KOPT-K1 (cell line): ENCODE measurements at regions not wholly inside any gene's neighbourhood (a gene's known extent, or its start where the extent isn't known, plus 50 kb on each side); places are given as distances from the start of the nearest gene placed in this dataset.
"Not testable (repeated sequence)": the region's sequence is repeated elsewhere in the genome, so short reads cannot be mapped to it uniquely, and the experiment has no call there.

Experiments
- H3K27ac ChIP-seq: fragments of 200-600 bp; sonication (generic); 2 replicates; pipeline ENCODE4 v1.5.1; 2016; ENCODE audit warnings: antibody characterized with exemption, mild to moderate bottlenecking, low read depth, low read length; ENCODE audit not compliant: poor library complexity, severe bottlenecking
- H3K36me3 ChIP-seq: fragments of 200-600 bp; sonication (generic); 2 replicates; pipeline ENCODE4 v1.5.1; 2017; ENCODE audit warnings: antibody characterized with exemption, mild to moderate bottlenecking, low read length, moderate library complexity; ENCODE audit not compliant: insufficient read depth
- H3K9me3 ChIP-seq: fragments of 200-600 bp; sonication (generic); 2 replicates; pipeline ENCODE4 v1.5.1; 2017; ENCODE audit warnings: antibody characterized with exemption, low read length, mild to moderate bottlenecking; ENCODE audit not compliant: insufficient read depth, poor library complexity, severe bottlenecking

DNA sequence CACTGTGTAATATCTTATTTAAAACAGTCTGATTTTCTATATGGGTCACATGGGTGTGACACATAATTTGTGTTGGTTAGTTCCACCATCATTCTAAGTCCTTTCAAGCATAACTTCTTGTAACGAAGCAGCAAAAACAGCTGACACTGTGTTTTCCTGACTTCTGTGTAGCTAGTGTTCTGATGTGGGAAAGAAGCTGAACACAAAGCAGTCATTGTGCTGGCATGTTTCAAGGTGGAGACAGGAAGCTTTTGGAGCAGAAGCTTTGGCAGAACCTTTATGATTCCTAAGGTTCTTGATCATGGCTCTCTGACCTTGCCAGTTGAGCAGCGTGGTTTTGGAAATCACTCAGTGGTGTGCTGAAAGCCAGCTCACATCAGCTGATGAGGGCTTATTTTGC lies 351.7 kb upstream of the MDGA2 start:
- H3K27ac ChIP-seq: no peak overlapping the region
- H3K9me3 ChIP-seq: no peaks in the 10 kb centered on the region
- no peaks in the 10 kb centered on the region for H3K36me3 ChIP-seq

DNA sequence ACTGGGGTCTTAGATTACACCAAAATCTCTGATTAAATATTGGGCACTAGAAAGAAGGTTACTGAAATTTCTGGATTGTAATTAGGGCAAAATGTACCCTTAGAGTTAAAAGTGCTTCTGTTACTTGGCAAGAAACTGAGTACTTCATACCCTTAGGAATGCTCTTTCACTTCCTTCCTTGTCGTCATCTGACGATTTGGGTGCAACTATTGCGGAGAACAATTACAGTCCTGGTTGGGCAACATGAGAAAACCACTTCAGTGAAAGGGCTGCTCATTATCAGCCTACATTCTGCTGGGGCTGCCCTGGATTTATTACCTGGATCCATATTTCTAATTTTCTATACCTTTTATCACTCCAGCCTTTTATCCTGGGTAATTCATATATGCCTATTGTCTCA lies 348.5 kb upstream of the MDGA2 start:
- Histone ChIP-seq H3K36me3 (no peaks in the 10 kb centered on the region), H3K9me3 (no peaks in the 10 kb centered on the region), H3K27ac (no peak overlapping the region)

DNA sequence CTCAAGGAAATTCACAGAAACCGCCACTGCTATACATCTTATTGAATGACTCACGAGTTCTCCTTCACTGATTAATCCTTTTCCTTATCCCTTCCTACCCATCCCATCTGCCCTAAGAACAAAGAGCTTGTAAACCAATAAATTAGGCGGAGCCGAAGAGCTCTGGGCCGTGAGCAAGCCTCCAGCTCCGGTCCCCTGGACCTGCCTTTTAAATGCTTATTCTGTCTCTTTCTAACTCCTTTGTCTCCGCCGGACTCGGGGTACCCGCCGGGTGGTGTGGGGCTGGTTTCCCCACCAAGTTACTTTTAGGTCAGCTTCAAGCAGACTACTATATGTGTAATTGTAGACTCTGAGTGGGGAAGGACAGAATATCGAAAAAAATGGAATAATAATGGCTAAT lies 336.1 kb upstream of the MDGA2 start:
- H3K9me3 ChIP-seq, H3K27ac ChIP-seq, H3K36me3 ChIP-seq: not testable (repeated sequence)

DNA sequence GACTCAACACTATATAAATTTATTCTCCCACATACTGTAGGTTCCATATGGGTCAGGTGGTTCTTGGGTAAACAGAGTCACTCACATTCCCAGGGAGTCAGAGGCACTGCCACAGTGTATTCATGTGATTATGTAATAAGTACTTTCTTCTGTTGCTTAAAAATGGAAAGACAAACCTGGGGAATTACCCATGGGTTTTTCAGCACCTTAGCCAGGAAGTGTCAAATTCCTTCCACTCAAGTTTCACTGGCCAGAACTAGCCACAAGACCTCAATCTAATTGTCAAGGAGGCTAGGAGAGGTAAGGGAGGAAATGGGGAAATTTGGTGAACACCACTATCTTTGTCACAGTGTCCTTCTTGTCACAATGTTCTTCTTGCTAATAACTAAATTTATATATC lies 333.2 kb upstream of the MDGA2 start:
- no peaks in the 10 kb centered on the region for H3K9me3 ChIP-seq
- no peak overlapping the region for H3K27ac ChIP-seq
- no peaks in the 10 kb centered on the region for H3K36me3 ChIP-seq

DNA sequence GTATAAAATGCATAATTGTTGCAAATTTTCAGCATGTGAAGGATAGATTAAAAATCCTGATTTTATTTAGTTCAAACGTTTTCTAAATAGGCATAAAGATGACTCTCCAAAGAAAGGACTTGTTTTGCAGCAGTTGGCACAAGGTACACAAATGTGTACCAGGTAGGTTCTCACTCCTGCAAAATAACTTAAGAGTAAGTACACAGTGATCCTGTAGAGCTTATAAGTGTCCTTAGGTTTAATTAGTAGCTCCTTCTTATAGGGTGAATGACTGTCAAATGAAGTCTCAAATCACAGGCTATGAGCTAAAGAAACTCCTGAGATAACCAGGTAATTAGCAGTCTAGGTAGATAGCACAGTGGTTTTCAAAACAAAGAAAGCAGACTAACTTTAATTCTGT lies 330.6 kb upstream of the MDGA2 start:
- Histone ChIP-seq H3K27ac (no peak overlapping the region), H3K9me3 (no peaks in the 10 kb centered on the region), H3K36me3 (no peaks in the 10 kb centered on the region)

DNA sequence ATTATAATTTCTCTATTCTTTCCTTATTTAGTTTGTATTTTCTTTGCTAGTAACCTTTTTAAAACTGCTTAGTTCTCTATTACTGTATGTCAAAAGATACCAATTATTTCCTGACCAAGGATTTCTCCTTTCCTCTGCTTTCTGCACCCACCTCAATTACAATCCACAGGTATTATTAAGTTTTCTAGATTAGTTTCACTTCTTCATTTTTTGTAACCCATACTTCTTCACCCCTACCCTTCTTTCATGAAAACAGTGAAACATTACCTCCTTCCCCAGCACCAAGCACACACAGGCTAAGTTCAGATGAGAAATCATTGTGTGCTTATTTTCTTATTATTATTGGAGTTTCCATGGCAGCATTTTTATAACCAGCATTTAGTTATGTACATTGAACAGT lies 318.5 kb upstream of the MDGA2 start:
- no peak overlapping the region for H3K27ac ChIP-seq
- no peaks in the 10 kb centered on the region for H3K36me3 ChIP-seq
- no peaks in the 10 kb centered on the region for H3K9me3 ChIP-seq

DNA sequence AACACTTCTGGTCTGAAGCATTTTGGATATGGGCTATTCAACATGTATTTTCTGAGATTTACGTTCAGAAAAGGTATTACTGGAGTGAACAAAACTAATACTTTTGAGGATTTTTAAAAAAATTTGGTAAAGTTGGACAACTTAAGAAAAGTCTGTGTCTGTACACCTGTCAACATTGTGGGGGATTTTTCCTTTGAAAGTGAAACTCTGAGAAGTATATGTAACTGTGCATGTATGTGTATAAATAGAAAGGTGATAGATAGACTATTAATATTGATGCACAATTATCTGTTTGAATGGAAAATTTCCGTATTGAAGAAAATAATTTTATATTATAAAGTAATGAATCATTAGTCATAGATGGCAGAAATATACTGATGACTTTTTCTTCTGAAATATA lies 312.8 kb upstream of the MDGA2 start:
- Histone ChIP-seq H3K36me3 (no peaks in the 10 kb centered on the region), H3K27ac (no peak overlapping the region), H3K9me3 (no peaks in the 10 kb centered on the region)

DNA sequence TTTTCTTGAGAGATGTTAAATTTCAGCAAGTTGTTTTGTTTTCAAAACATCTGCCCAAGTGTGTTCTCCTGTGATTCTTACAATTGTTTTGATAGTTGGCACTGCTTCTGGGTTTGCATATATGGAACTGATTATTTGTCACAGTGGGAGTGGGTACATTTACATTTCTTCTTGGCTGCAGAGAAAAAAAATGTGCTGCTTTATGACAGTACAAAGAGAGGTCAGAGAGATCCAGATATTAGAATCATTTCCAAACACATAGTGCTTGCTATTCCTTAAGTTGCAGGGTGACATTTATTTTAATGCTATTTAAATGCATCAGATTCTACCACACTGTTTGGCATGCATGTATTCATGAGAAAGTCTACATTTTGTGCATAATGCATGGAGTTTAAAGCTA lies 303.5 kb upstream of the MDGA2 start:
- Histone ChIP-seq H3K27ac (no peak overlapping the region), H3K36me3 (no peaks in the 10 kb centered on the region), H3K9me3 (no peaks in the 10 kb centered on the region)

DNA sequence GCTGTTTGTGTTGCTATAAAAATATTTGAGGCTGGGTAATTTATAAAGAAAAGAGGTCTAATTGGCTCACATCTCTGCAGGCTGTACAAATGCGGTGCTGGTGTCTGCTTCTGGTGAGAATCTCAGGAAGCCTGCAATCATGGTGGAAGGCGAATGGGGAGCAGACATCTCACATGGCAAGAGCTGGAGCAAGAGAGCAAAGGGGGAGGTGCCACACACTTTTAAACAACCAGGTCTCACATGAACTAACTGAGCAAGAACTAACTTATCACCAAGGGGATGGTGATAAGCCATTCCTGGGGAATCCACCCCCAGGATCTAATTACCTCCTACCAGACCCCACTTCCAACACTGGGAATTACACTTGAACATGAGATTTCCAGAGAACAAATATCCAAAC lies 300.7 kb upstream of the MDGA2 start:
- no peaks in the 10 kb centered on the region for H3K36me3 ChIP-seq
- no peaks in the 10 kb centered on the region for H3K9me3 ChIP-seq
- H3K27ac ChIP-seq: no peak overlapping the region

DNA sequence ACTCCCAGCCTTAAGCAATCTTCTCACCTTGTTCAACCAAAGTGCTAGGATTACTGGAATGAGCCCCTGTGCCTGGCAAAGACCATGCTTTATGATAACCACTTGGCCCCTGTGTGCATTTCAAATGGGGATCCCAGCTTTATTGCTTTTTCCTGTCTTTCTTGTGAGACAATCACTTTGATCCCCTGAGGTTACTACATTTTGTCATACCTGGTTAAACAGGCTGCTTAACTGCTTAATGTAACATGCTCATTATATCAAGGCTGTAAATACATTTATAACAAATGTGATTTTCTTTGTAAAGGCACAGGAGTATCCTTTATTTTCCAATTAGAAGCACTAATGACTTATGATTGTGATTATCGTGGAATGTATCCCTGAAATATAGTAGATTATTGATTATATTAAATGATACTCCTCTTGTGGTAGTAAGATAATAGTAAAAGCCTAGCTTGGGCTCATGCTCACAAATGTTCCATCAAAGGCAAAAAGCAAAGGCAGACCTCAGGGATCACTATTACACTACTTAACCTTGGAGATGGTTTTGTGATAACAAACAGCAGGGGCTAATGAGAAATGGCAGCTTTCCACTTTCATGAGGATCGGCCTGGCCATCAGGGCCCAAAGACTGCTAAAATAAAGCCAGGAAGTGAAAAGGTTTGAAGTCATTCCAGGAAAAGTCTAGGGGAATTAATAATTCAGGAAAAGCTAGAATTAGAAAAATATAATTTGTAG lies 290.8 kb upstream of the MDGA2 start:
- H3K9me3 ChIP-seq: no peaks in the 10 kb centered on the region
- no peaks in the 10 kb centered on the region for H3K36me3 ChIP-seq
- no peak overlapping the region for H3K27ac ChIP-seq

DNA sequence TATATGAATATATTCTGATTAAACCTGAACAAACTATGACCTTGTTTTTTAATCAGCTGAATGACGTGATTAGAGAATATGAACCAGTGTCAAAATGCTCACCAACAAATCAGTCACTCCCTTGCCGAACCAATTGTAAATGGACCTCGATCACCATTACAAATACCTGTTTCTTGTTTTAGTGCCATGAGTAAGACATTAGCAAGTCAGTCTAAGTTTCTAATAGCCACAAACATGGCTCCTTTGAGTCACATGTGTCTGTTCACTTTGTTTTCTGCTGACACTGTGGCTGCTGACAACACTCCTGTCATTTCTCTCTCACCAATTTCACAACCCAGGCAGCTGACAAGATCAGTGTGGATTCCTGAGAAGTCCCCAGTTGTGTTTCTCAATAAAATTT lies 286.2 kb upstream of the MDGA2 start:
- no peak overlapping the region for H3K27ac ChIP-seq

DNA sequence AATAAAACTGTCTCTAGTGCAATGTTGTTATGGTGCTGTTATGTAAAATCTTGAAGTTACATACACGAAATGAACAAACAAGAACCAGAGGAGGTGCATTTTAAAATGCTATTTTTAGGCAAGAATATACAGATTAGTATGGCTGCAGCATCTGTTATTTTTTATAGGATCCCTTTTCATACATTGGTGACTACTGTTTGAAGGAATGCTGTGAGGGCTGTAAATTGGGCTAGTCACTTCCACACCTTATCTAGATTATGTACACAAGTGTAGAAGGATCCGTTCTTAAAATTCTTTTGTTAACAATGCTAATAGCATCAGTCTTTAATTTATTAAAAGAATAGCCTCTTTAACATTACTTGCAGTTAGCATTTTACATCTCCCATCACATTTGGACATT lies 284.3 kb upstream of the MDGA2 start:
- H3K36me3 ChIP-seq: no peaks in the 10 kb centered on the region
- no peak overlapping the region for H3K27ac ChIP-seq

More for the DNA sequence above, 286.2 kb upstream of the MDGA2 start:
- Histone ChIP-seq H3K36me3 (no peaks in the 10 kb centered on the region), H3K9me3 (no peaks in the 10 kb centered on the region)

DNA sequence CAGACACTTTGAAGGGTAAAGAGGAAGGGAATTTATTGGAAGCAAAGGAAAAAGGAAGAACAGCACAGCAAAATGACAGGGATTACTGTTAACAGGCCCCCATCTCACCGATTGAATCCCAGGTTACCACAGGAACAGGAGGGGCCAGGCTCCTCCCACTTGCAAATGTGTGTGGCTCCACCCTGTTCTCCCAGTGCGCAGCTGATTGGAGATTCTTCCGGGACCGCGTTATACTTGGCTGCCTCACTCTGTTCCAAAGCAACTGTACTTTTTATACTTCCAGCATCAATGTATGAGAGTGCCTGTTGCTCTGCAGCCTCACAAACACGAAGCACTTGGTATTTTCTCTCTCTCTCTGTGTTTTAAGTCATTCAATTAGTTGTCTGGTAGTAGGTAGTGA lies 273.6 kb upstream of the MDGA2 start:
- Histone ChIP-seq H3K36me3 (no peaks in the 10 kb centered on the region), H3K9me3 (no peaks in the 10 kb centered on the region), H3K27ac (no peak overlapping the region)

More for the DNA sequence above, 284.3 kb upstream of the MDGA2 start:
- no peaks in the 10 kb centered on the region for H3K9me3 ChIP-seq

DNA sequence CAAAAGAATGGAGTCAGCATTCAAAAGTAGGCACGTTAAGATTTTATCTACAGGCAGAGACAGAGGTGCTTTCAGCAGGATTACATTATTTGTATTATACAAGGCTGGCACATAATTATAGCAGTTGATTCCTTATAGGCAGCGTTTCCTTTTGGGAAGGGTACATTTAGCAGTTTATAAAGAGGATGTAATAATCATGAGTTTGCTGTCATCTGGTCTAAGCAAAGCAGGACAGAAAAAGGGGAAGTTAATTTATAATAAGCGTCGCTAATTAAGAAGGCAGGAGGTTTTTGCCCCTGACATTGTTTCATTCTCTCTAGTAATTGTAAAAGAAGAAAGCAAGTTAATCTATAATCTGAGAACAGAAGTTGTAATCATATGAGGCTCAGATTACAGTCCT lies 259.9 kb upstream of the MDGA2 start:
- Histone ChIP-seq H3K27ac (no peak overlapping the region), H3K36me3 (no peaks in the 10 kb centered on the region), H3K9me3 (no peaks in the 10 kb centered on the region)

DNA sequence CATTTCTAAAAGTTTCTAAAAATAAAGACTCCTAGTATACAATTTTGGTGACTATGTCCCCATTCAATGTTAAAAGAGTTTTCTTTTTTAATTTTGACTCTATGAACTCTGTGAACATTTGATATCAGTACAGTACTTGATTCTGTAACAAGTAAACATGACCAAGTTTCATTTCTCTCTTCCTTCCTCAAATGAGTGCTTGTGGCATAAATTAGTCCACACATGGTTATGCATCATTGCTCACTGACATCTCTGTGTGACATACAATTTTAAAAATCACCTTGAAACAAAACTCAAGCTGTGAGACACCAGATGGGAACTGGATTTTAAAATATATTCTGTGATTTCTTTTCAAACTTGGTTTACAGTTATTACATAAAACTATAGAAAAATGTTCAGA lies 253.9 kb upstream of the MDGA2 start:
- H3K36me3 ChIP-seq: no peaks in the 10 kb centered on the region
- H3K9me3 ChIP-seq: no peaks in the 10 kb centered on the region
- no peak overlapping the region for H3K27ac ChIP-seq

DNA sequence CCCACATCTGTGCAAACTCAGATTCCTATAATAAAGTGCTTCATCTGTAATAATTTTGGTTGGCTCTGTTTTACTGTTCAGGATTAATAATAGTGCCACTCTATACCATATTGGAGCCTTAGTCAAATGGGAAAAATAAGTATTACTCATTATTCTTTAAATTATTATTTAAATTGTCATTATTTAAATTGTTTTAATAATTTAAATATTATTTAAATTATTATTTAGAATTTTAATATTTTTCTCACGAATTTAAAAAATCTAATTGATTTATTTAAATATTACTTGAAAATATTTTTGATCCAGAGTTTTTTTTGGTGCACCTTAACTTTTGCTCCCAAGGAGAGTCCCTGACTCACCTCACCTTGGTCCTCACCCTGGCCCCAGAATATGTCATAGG lies 245.7 kb upstream of the MDGA2 start:
- no peak overlapping the region for H3K27ac ChIP-seq
- H3K9me3 ChIP-seq: no peaks in the 10 kb centered on the region
- no peaks in the 10 kb centered on the region for H3K36me3 ChIP-seq
